ENCODE measurements at regions not wholly inside any gene's neighbourhood (a gene's known extent, or its start where the extent isn't known, plus 50 kb on each side); places are given as distances from the start of the nearest gene placed in this dataset.
"Not testable (repeated sequence)": the region's sequence is repeated elsewhere in the genome, so short reads cannot be mapped to it uniquely, and the experiment has no call there.

DNA sequence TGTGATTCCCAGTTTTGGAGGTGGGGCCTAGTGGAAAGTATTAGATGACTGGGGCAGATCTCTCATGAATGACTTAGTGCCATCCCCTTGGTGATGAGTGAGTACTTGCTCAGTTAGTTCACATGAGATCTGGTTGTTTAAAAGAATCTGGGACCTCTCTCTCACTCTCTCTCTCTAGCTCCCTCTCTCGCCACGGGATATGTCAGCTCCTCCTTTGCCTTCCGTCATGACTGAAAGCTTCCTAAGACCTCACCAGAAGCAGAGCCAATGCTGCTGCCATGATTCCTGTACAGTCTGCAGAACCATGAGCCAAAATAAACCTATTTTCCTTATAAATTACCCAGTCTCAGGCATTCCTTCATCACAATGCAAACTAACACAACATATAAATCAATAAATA lies 176.7 kb downstream of the PRELID2 start:
- no peak overlapping the region for H3K27ac ChIP-seq (ENCODE audit: extremely low read length, insufficient read depth, low read length)
- no peaks in the 10 kb centered on the region for H3K27me3 ChIP-seq (ENCODE audit: control insufficient read depth in 1 of 2, insufficient read depth in 2 of 2, low read length in 2 of 2)
- no peak overlapping the region for H3K9ac ChIP-seq (ENCODE audit: insufficient read depth, low read depth, low read length)
- H3K36me3 ChIP-seq (replicated peaks in 1 of 2; ENCODE audit: control insufficient read depth in 1 of 2, insufficient read depth in 2 of 2, low read length in 2 of 2) = no peaks in the 10 kb centered on the region
- ATAC-seq (no peak), FAIRE-seq (no peak), DNase-seq (ENCODE audit: low spot score) (no peak)
- in situ Hi-C loops (cut with HindIII; ENCODE audit: extremely low pct_ligation_motif_present, low pct_unique_long_range_greater_than_20kb) (no loop called here), intact Hi-C loops (cut with micrococcal nuclease; ENCODE audit: unreplicated experiment) (no loop called here)
- H3K4me1 ChIP-seq (ENCODE audit: insufficient read depth, low read length) = no peaks in the 10 kb centered on the region
- BruUV-seq (replicated peaks) = no TSS peak
- CTCF ChIA-PET (ENCODE audit: low intra/inter-chr PET ratio, low total read pairs) = no interaction called here
- POLR2A ChIA-PET = no interaction called here
- H3K4me3 ChIP-seq (replicated peaks in 1 of 3; ENCODE audit: insufficient read depth in 1 of 3, low read depth in 2 of 3, low read length in 3 of 3) = no peak overlapping the region
- no peaks in the 10 kb centered on the region for H3K9me3 ChIP-seq (ENCODE audit: low read length)
- H3K79me2 ChIP-seq (ENCODE audit: insufficient read depth, low read length) = no peaks in the 10 kb centered on the region
- H2AFZ ChIP-seq (ENCODE audit: low read length) = no peak overlapping the region
- WGBS (ENCODE audit: low lambda C conversion rate) = 73% methylated on average over 3 of the region's 3 CpGs
- TF ChIP-seq HMG20B (CRISPR knock-in tag; conservative IDR thresholded peaks at IDR 0.05) = no peak
- TF ChIP-seq TBX2 (CRISPR knock-in tag; IDR thresholded peaks at IDR 0.05; ENCODE audit: borderline replicate concordance) = no peak
- no peak for TF ChIP-seq TEAD2 (CRISPR knock-in tag; IDR thresholded peaks at IDR 0.05)
- TF ChIP-seq, protein P1, sequence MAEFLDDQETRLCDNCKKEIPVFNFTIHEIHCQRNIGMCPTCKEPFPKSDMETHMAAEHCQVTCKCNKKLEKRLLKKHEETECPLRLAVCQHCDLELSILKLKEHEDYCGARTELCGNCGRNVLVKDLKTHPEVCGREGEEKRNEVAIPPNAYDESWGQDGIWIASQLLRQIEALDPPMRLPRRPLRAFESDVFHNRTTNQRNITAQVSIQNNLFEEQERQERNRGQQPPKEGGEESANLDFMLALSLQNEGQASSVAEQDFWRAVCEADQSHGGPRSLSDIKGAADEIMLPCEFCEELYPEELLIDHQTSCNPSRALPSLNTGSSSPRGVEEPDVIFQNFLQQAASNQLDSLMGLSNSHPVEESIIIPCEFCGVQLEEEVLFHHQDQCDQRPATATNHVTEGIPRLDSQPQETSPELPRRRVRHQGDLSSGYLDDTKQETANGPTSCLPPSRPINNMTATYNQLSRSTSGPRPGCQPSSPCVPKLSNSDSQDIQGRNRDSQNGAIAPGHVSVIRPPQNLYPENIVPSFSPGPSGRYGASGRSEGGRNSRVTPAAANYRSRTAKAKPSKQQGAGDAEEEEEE (CRISPR knock-in tag; IDR thresholded peaks at IDR 0.05; ENCODE audit: borderline replicate concordance) = no peak
- no peak for TF ChIP-seq FOSL2 (CRISPR knock-in tag; IDR thresholded peaks at IDR 0.05)
- no peak for TF ChIP-seq ZNF589 (CRISPR knock-in tag; conservative IDR thresholded peaks at IDR 0.05)
- TF ChIP-seq ZNF652 (CRISPR knock-in tag; IDR thresholded peaks at IDR 0.05; ENCODE audit: borderline replicate concordance, low read depth) = no peak
- no peak for TF ChIP-seq MED1 (CRISPR knock-in tag; IDR thresholded peaks at IDR 0.05)
- no peaks in the 10 kb centered on the region for H4K20me1 ChIP-seq (ENCODE audit: insufficient read depth, low read length)
- H3K4me2 ChIP-seq (ENCODE audit: low read depth, low read length) = no peak overlapping the region

DNA sequence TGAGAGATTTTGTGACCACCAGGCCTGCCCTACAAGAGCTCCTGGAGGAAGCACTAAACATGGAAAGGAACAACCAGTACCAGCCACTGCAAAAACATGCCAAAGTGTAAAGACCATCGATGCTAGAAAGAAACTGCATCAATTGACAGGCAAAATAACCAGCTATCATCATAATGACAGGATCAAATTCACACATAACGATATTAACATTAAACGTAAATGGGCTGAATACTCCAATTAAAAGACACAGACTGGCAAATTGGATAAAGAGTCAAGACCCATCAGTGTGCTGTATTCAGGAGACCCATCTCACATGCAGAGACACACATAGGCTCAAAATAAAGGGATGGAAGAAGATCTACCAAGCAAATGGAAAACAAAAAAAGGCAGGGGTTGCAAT lies 182.4 kb downstream of the PRELID2 start:
- POLR2A ChIA-PET; H3K9ac ChIP-seq (ENCODE audit: insufficient read depth, low read depth, low read length); H3K4me1 ChIP-seq (ENCODE audit: insufficient read depth, low read length); intact Hi-C loops (cut with micrococcal nuclease; ENCODE audit: unreplicated experiment); H3K4me3 ChIP-seq (replicated peaks in 1 of 3; ENCODE audit: insufficient read depth in 1 of 3, low read depth in 2 of 3, low read length in 3 of 3); H3K27ac ChIP-seq (ENCODE audit: extremely low read length, insufficient read depth, low read length); H2AFZ ChIP-seq (ENCODE audit: low read length); H3K36me3 ChIP-seq (replicated peaks in 1 of 2; ENCODE audit: control insufficient read depth in 1 of 2, insufficient read depth in 2 of 2, low read length in 2 of 2); ATAC-seq; in situ Hi-C loops (cut with HindIII; ENCODE audit: extremely low pct_ligation_motif_present, low pct_unique_long_range_greater_than_20kb); H3K4me2 ChIP-seq (ENCODE audit: low read depth, low read length); BruUV-seq (replicated peaks); FAIRE-seq; H3K9me3 ChIP-seq (ENCODE audit: low read length); H4K20me1 ChIP-seq (ENCODE audit: insufficient read depth, low read length); H3K79me2 ChIP-seq (ENCODE audit: insufficient read depth, low read length); DNase-seq (ENCODE audit: low spot score); H3K27me3 ChIP-seq (ENCODE audit: control insufficient read depth in 1 of 2, insufficient read depth in 2 of 2, low read length in 2 of 2); CTCF ChIA-PET (ENCODE audit: low intra/inter-chr PET ratio, low total read pairs): not testable (repeated sequence)
- 63% methylated on average over 3 of the region's 3 CpGs for WGBS (ENCODE audit: low lambda C conversion rate)

GRCh38 chr5:145647137-145647536 lies 188.0 kb downstream of the PRELID2 start:
- ATAC-seq; BruUV-seq (replicated peaks); H3K4me2 ChIP-seq (ENCODE audit: low read depth, low read length); CTCF ChIA-PET (ENCODE audit: low intra/inter-chr PET ratio, low total read pairs); in situ Hi-C loops (cut with HindIII; ENCODE audit: extremely low pct_ligation_motif_present, low pct_unique_long_range_greater_than_20kb); H3K4me1 ChIP-seq (ENCODE audit: insufficient read depth, low read length); H3K9ac ChIP-seq (ENCODE audit: insufficient read depth, low read depth, low read length); H4K20me1 ChIP-seq (ENCODE audit: insufficient read depth, low read length); H2AFZ ChIP-seq (ENCODE audit: low read length); POLR2A ChIA-PET; H3K4me3 ChIP-seq (replicated peaks in 1 of 3; ENCODE audit: insufficient read depth in 1 of 3, low read depth in 2 of 3, low read length in 3 of 3); H3K36me3 ChIP-seq (replicated peaks in 1 of 2; ENCODE audit: control insufficient read depth in 1 of 2, insufficient read depth in 2 of 2, low read length in 2 of 2); H3K27me3 ChIP-seq (ENCODE audit: control insufficient read depth in 1 of 2, insufficient read depth in 2 of 2, low read length in 2 of 2); FAIRE-seq; H3K79me2 ChIP-seq (ENCODE audit: insufficient read depth, low read length); intact Hi-C loops (cut with micrococcal nuclease; ENCODE audit: unreplicated experiment); H3K27ac ChIP-seq (ENCODE audit: extremely low read length, insufficient read depth, low read length); DNase-seq (ENCODE audit: low spot score); H3K9me3 ChIP-seq (ENCODE audit: low read length): not testable (repeated sequence)
- 51% methylated on average over 6 of the region's 7 CpGs for WGBS (ENCODE audit: low lambda C conversion rate)

Data from HepG2 (cell line).